ENCODE measurements at regions not wholly inside any gene's neighbourhood (a gene's known extent, or its start where the extent isn't known, plus 50 kb on each side); places are given as distances from the start of the nearest gene placed in this dataset.
A peak's percentile ranks its signal among the peaks of the same experiment; 100 is the strongest.
"Not testable (repeated sequence)": the region's sequence is repeated elsewhere in the genome, so short reads cannot be mapped to it uniquely, and the experiment has no call there.

DNA sequence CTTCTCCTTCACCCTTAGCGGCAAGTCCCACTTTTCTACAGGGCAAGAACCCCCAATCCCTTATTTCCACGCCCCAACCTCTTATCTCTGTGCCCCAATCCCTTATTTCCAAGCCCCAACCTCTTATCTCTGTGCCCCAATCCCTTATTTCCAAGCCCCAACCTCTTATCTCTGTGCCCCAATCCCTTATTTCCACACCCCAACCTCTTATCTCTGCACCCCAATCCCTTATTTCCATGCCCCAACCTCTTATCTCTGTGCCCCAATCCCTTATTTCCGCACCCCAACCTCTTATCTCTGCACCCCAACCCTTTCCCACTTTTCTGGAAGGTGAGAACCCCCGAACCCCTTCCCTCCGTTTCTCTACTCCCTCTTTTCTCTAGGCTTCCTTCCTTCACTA is 116.1 kb upstream of the GJE1 start:
- not testable (repeated sequence) for H3K27ac Mint-ChIP-seq; DNase-seq; H3K27me3 Mint-ChIP-seq (ENCODE audit: insufficient read depth); H3K4me3 Mint-ChIP-seq; H3K9me3 Mint-ChIP-seq; H3K36me3 Mint-ChIP-seq (ENCODE audit: low read depth)
- peaks cover 46% of the 10 kb centered on the region for H3K4me1 Mint-ChIP-seq (ENCODE audit: low read depth)

DNA sequence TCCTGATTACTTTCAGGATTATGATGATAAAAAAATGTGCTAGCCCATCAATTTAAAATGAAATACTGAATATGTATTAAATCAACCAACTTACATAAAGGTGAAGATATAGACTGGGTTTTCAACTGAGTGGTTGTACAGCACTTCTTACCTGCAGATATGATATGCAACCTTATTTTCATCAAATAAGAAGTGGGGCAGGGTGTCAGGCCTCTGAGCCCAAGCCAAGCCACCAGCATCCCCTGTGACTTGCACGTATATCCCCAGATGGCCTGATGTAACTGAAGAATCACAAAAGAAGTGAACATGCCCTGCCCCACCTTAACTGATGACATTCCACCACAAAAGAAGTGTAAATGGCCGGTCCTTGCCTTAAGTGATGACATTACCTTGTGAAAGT is 117.3 kb upstream of the GJE1 start:
- peak overlapping the region; percentile 93 for H3K27ac Mint-ChIP-seq

DNA sequence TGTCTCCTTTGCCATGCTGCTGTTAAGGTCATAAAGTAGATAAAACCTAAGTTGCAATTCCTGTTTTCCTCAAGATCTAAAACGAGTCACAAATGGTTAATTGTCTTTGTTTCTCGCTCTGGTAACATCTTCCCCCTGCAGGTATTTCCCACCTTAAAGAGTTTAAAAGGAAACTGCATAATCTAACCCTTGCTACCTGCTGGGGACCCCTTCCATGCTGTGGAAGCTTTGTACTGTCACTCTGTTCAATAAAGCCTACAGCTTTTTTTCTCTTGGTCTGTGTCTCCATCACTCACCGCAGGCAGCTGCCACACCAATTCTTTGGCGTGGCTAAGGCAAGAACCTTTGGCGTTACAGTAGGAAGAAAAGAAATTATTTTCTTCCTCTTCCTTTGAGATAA is 117.7 kb upstream of the GJE1 start:
- peaks cover 2% of the 10 kb centered on the region; the same call in 1 of the 2 replicates for H3K27me3 Mint-ChIP-seq (ENCODE audit: insufficient read depth)
- peak overlapping the region; percentile 76 for H3K4me3 Mint-ChIP-seq
- H3K4me1 Mint-ChIP-seq (ENCODE audit: low read depth), result peaks cover 57% of the 10 kb centered on the region
- DNase-seq, result no peak
- no peaks in the 10 kb centered on the region; the same call in 1 of the 2 replicates for H3K36me3 Mint-ChIP-seq (ENCODE audit: low read depth)
- TF ChIP-seq, protein P1, sequence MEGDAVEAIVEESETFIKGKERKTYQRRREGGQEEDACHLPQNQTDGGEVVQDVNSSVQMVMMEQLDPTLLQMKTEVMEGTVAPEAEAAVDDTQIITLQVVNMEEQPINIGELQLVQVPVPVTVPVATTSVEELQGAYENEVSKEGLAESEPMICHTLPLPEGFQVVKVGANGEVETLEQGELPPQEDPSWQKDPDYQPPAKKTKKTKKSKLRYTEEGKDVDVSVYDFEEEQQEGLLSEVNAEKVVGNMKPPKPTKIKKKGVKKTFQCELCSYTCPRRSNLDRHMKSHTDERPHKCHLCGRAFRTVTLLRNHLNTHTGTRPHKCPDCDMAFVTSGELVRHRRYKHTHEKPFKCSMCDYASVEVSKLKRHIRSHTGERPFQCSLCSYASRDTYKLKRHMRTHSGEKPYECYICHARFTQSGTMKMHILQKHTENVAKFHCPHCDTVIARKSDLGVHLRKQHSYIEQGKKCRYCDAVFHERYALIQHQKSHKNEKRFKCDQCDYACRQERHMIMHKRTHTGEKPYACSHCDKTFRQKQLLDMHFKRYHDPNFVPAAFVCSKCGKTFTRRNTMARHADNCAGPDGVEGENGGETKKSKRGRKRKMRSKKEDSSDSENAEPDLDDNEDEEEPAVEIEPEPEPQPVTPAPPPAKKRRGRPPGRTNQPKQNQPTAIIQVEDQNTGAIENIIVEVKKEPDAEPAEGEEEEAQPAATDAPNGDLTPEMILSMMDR (IDR thresholded peaks at IDR 0.05), result no peak
- H3K27ac Mint-ChIP-seq, result peak overlapping the region; percentile 93
- no peaks in the 10 kb centered on the region for H3K9me3 Mint-ChIP-seq

More for the DNA sequence above, 117.3 kb upstream of the GJE1 start:
- not testable (repeated sequence) for DNase-seq; H3K27me3 Mint-ChIP-seq (ENCODE audit: insufficient read depth); H3K36me3 Mint-ChIP-seq (ENCODE audit: low read depth); H3K9me3 Mint-ChIP-seq
- H3K4me1 Mint-ChIP-seq (ENCODE audit: low read depth), result peaks cover 54% of the 10 kb centered on the region
- peak overlapping the region; percentile 76 for H3K4me3 Mint-ChIP-seq

DNA sequence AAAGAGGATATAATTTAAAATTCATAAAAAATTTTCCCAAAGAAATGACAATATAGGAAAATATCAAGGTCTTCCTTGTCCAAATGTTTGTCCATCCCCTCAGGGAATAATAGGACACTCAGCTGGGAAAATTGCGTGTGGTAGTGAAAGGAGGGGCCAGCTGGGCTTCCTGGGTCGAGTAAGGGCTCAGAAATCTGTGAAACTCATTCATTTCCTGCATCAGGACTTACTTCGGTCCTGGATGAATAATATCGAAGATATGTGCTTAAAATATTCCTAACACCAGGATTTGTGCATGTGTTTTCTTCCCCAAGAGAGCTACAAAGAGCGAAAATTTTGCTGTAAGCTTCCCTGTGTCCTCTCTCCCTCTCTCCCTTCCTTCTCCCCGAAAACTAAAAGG is 118.2 kb upstream of the GJE1 start:
- H3K27ac Mint-ChIP-seq, result peak overlapping the region; percentile 93
- H3K4me1 Mint-ChIP-seq (ENCODE audit: low read depth), result peaks cover 62% of the 10 kb centered on the region
- peak; percentile 94 for DNase-seq
- no peaks in the 10 kb centered on the region; the same call in 1 of the 2 replicates for H3K36me3 Mint-ChIP-seq (ENCODE audit: low read depth)
- TF ChIP-seq, protein P1 (IDR thresholded peaks at IDR 0.05), result no peak
- peak overlapping the region; percentile 76 for H3K4me3 Mint-ChIP-seq
- H3K9me3 Mint-ChIP-seq, result no peaks in the 10 kb centered on the region
- H3K27me3 Mint-ChIP-seq (ENCODE audit: insufficient read depth), result peaks cover 2% of the 10 kb centered on the region; the same call in 1 of the 2 replicates

DNA sequence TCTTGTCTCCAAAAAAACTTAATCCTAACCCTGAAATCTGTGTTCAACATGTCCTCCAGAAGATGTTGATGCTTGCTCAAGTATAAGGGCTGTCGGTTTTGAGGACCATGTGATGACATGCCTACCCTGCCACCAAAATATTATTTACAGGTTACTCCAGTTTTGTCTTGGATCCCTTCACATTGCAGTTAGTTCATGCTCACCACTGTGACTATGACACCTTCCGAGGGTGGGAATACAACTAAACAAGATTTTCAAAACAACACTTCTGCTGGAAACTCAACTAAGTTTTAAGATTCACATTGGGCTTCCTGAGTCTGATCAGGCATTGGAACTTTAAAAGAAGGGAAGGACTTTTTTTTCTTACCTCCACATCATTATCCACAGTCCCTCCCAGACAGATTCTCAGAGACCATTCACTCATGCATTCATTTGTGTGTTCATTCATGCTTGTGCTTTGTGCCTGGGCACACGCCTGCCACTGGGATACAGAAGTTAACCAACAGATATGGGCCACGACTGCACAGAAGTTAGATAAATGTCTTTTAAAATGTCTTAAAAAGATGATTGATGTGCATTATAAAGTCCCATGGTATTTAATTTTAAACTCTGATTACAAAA is 118.7 kb upstream of the GJE1 start:
- peaks cover 68% of the 10 kb centered on the region for H3K4me1 Mint-ChIP-seq (ENCODE audit: low read depth)
- TF ChIP-seq, protein P1 (IDR thresholded peaks at IDR 0.05), result no peak
- peaks cover under 1% of the 10 kb centered on the region; the same call in 1 of the 2 replicates for H3K9me3 Mint-ChIP-seq
- H3K36me3 Mint-ChIP-seq (ENCODE audit: low read depth), result no peaks in the 10 kb centered on the region; the same call in 1 of the 2 replicates
- no peak for DNase-seq
- peak overlapping the region; percentile 66 for H3K4me3 Mint-ChIP-seq
- H3K27me3 Mint-ChIP-seq (ENCODE audit: insufficient read depth), result peaks cover 2% of the 10 kb centered on the region; the same call in 1 of the 2 replicates
- H3K27ac Mint-ChIP-seq, result peak overlapping the region; percentile 93

DNA sequence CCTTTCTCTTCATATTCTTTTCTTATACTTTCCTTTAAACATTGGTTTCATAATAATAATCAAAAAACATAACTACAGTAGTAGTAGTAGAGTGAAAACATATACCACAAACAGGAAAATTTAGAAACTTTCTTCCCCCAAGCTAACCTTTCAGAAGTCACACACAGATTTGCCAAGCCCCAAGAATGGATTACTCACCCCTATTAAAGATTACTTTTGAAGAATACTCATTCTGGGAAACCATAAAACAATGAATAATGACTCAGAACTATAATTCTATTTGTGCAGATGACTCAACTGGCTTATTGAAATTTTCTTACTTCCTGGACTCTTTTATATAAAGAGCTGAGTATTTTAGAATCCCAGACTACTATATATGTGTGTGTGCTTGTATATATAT is 119.4 kb upstream of the GJE1 start:
- H3K9me3 Mint-ChIP-seq, result peaks cover 5% of the 10 kb centered on the region; the same call in 1 of the 2 replicates
- peak overlapping the region; percentile 96 for H3K27ac Mint-ChIP-seq
- peak; percentile 90 for DNase-seq
- TF ChIP-seq, protein P1 (IDR thresholded peaks at IDR 0.05), result no peak
- peaks cover 75% of the 10 kb centered on the region for H3K4me1 Mint-ChIP-seq (ENCODE audit: low read depth)
- peak overlapping the region; percentile 65 for H3K4me3 Mint-ChIP-seq
- no peaks in the 10 kb centered on the region for H3K27me3 Mint-ChIP-seq (ENCODE audit: insufficient read depth)
- peaks cover 6% of the 10 kb centered on the region for H3K36me3 Mint-ChIP-seq (ENCODE audit: low read depth)

All from HFFc6 (cell line).